Stimulated activated memory B cell treated with anti-CD40 and anti-IgM and Interleukin-4, amounts not matched to agents 10 μg/mL and 1 μg/mL and 100 μg/mL, for 72 hours (primary cell): ENCODE measurements at regions not wholly inside any gene's neighbourhood (a gene's known extent, or its start where the extent isn't known, plus 50 kb on each side); places are given as distances from the start of the nearest gene placed in this dataset.

Source experiments
- ATAC-seq: fragments of 150-1000 bp; cut with Tn5 transposase; 2 replicates; pipeline ENCODE4 v1.10.0; 2021
- H3K27ac Mint-ChIP-seq: one replicate; pipeline ENCODE4 v1.8.0; 2022; ENCODE audit warnings: mild to moderate bottlenecking, mixed read lengths
- H3K27me3 Mint-ChIP-seq: one replicate; pipeline ENCODE4 v1.8.0; 2022; ENCODE audit warnings: mixed read lengths
- H3K36me3 Mint-ChIP-seq: one replicate; pipeline ENCODE4 v1.8.0; 2022; ENCODE audit warnings: mixed read lengths
- H3K4me1 Mint-ChIP-seq: one replicate; pipeline ENCODE4 v1.8.0; 2022; ENCODE audit warnings: mixed read lengths
- H3K4me3 Mint-ChIP-seq: one replicate; pipeline ENCODE4 v1.8.0; 2022; ENCODE audit warnings: mild to moderate bottlenecking, moderate library complexity, mixed read lengths
- H3K9me3 Mint-ChIP-seq: one replicate; pipeline ENCODE4 v1.8.0; 2022; ENCODE audit warnings: mixed read lengths

GRCh38 chr1:9472386-9473031 lies 66.8 kb upstream of the SLC25A33 start:
- Mint-ChIP-seq H3K4me3 (no peak overlapping the region), H3K27me3 (peaks cover 35% of the 10 kb centered on the region)

GRCh38 chr1:9473032-9473807 lies 66.0 kb upstream of the SLC25A33 start:
- Mint-ChIP-seq H3K9me3 (no peaks in the 10 kb centered on the region), H3K4me3 (no peak overlapping the region), H3K36me3 (no peaks in the 10 kb centered on the region), H3K27me3 (peaks cover 28% of the 10 kb centered on the region), H3K27ac (no peak overlapping the region), H3K4me1 (no peaks in the 10 kb centered on the region)
- no peak for ATAC-seq

More at GRCh38 chr1:9472386-9473031, 66.8 kb upstream of the SLC25A33 start:
- H3K9me3 Mint-ChIP-seq: no peaks in the 10 kb centered on the region
- no peak for ATAC-seq
- no peaks in the 10 kb centered on the region for H3K36me3 Mint-ChIP-seq
- H3K27ac Mint-ChIP-seq: no peak overlapping the region
- no peaks in the 10 kb centered on the region for H3K4me1 Mint-ChIP-seq

- no peak overlapping the region for H3K4me3 Mint-ChIP-seq
- ATAC-seq: no peak
- peaks cover 14% of the 10 kb centered on the region for H3K27me3 Mint-ChIP-seq
- no peaks in the 10 kb centered on the region for H3K36me3 Mint-ChIP-seq
- H3K4me1 Mint-ChIP-seq: no peaks in the 10 kb centered on the region
- H3K27ac Mint-ChIP-seq: no peak overlapping the region
- H3K9me3 Mint-ChIP-seq: no peaks in the 10 kb centered on the region
Measured at GRCh38 chr1:9475061-9475627, 64.1 kb upstream of the SLC25A33 start.

GRCh38 chr1:9476790-9477463 lies 62.3 kb upstream of the SLC25A33 start:
- no peaks in the 10 kb centered on the region for H3K4me1 Mint-ChIP-seq
- ATAC-seq: no peak
- no peak overlapping the region for H3K27ac Mint-ChIP-seq
- no peaks in the 10 kb centered on the region for H3K9me3 Mint-ChIP-seq
- H3K36me3 Mint-ChIP-seq: no peaks in the 10 kb centered on the region
- no peak overlapping the region for H3K4me3 Mint-ChIP-seq
- H3K27me3 Mint-ChIP-seq: peaks cover 8% of the 10 kb centered on the region

- H3K4me3 Mint-ChIP-seq: no peak overlapping the region
- ATAC-seq: no peak
- H3K27me3 Mint-ChIP-seq: peaks cover 8% of the 10 kb centered on the region
Measured at GRCh38 chr1:9477535-9477934, 61.7 kb upstream of the SLC25A33 start.

GRCh38 chr1:9478021-9478420 lies 61.2 kb upstream of the SLC25A33 start:
- Mint-ChIP-seq H3K4me1 (no peaks in the 10 kb centered on the region), H3K36me3 (no peaks in the 10 kb centered on the region), H3K27ac (no peak overlapping the region), H3K4me3 (no peak overlapping the region), H3K9me3 (no peaks in the 10 kb centered on the region), H3K27me3 (peaks cover 8% of the 10 kb centered on the region)
- no peak for ATAC-seq

More at GRCh38 chr1:9477535-9477934, 61.7 kb upstream of the SLC25A33 start:
- Mint-ChIP-seq H3K4me1 (no peaks in the 10 kb centered on the region), H3K36me3 (no peaks in the 10 kb centered on the region), H3K27ac (no peak overlapping the region), H3K9me3 (no peaks in the 10 kb centered on the region)

GRCh38 chr1:9481048-9481447 lies 58.2 kb upstream of the SLC25A33 start:
- Mint-ChIP-seq H3K27ac (no peak overlapping the region), H3K4me1 (no peaks in the 10 kb centered on the region), H3K4me3 (no peak overlapping the region), H3K9me3 (no peaks in the 10 kb centered on the region), H3K27me3 (peaks cover 21% of the 10 kb centered on the region), H3K36me3 (no peaks in the 10 kb centered on the region)
- no peak for ATAC-seq

GRCh38 chr1:9482403-9482802 lies 56.9 kb upstream of the SLC25A33 start:
- Mint-ChIP-seq H3K9me3 (no peaks in the 10 kb centered on the region), H3K4me1 (no peaks in the 10 kb centered on the region), H3K27me3 (peaks cover 34% of the 10 kb centered on the region), H3K36me3 (no peaks in the 10 kb centered on the region), H3K27ac (no peak overlapping the region), H3K4me3 (no peak overlapping the region)
- ATAC-seq: no peak

GRCh38 chr1:9482816-9483572 lies 56.3 kb upstream of the SLC25A33 start:
- no peak for ATAC-seq
- Mint-ChIP-seq H3K4me3 (no peak overlapping the region), H3K27ac (no peak overlapping the region), H3K36me3 (no peaks in the 10 kb centered on the region), H3K9me3 (no peaks in the 10 kb centered on the region), H3K4me1 (no peaks in the 10 kb centered on the region), H3K27me3 (peaks cover 34% of the 10 kb centered on the region)

- H3K4me3 Mint-ChIP-seq: no peak overlapping the region
- H3K27ac Mint-ChIP-seq: no peak overlapping the region
- no peak for ATAC-seq
Measured at GRCh38 chr1:9486466-9487140, 52.7 kb upstream of the SLC25A33 start.

More at GRCh38 chr1:9486466-9487140, 52.7 kb upstream of the SLC25A33 start:
- Mint-ChIP-seq H3K36me3 (no peaks in the 10 kb centered on the region), H3K4me1 (no peaks in the 10 kb centered on the region), H3K27me3 (peaks cover 35% of the 10 kb centered on the region), H3K9me3 (no peaks in the 10 kb centered on the region)
